GM23338 (cell line): ENCODE measurements at regions not wholly inside any gene's neighbourhood (a gene's known extent, or its start where the extent isn't known, plus 50 kb on each side); places are given as distances from the start of the nearest gene placed in this dataset.

ENCODE experiments used
- ATAC-seq: fragments of 200-7000 bp; cut with Tn5 transposase; 3 replicates; pipeline ENCODE4 v1.9.1; 2020
- DNase-seq: peaks from one replicate; pipeline ENCODE4 v3.0.0-alpha.2; 2015; ENCODE audit warnings: low spot score
- H2AFZ ChIP-seq: fragments of 200-600 bp; sonication (generic); 2 replicates; pipeline ENCODE4 v1.8.0; 2016; ENCODE audit warnings: antibody characterized with exemption, mild to moderate bottlenecking, moderate library complexity
- H3F3A ChIP-seq: fragments of 200-600 bp; sonication (generic); replicated peaks from 2 replicates; pipeline ENCODE4 v1.8.0; 2017; ENCODE audit warnings: antibody characterized with exemption, mixed run types, low read depth
- H3K27ac ChIP-seq: fragments of 200-600 bp; sonication (generic); 2 replicates; pipeline ENCODE4 v1.6.1; 2016; ENCODE audit warnings: low read depth
- H3K27me3 ChIP-seq: fragments of 200-600 bp; sonication (generic); 2 replicates; pipeline ENCODE4 v1.8.0; 2016; ENCODE audit warnings: mild to moderate bottlenecking, mixed run types, moderate library complexity; ENCODE audit not compliant: insufficient read depth
- H3K36me3 ChIP-seq: fragments of 200-600 bp; sonication (generic); 2 replicates; pipeline ENCODE4 v1.8.0; 2016; ENCODE audit warnings: mild to moderate bottlenecking; ENCODE audit not compliant: insufficient read depth
- H3K4me1 ChIP-seq: fragments of 200-600 bp; sonication (generic); 2 replicates; pipeline ENCODE4 v1.8.0; 2016; ENCODE audit warnings: mild to moderate bottlenecking, moderate library complexity; ENCODE audit not compliant: insufficient read depth
- H3K4me2 ChIP-seq: fragments of 200-600 bp; sonication (generic); 2 replicates; pipeline ENCODE4 v1.7.1; 2017; ENCODE audit warnings: mixed run types
- H3K4me3 ChIP-seq: fragments of 200-600 bp; sonication (generic); 2 replicates; pipeline ENCODE4 v1.6.1; 2016; ENCODE audit warnings: mixed run types
- H3K79me2 ChIP-seq: fragments of 200-600 bp; sonication (generic); replicated peaks from 2 replicates; pipeline ENCODE4 v1.8.0; 2017; ENCODE audit warnings: mild to moderate bottlenecking; ENCODE audit not compliant: insufficient read depth
- H3K9me2 ChIP-seq: fragments of 200-600 bp; sonication (generic); 2 replicates; pipeline ENCODE4 v1.8.0; 2017; ENCODE audit not compliant: insufficient read depth
- H4K20me1 ChIP-seq: fragments of 200-600 bp; sonication (generic); replicated peaks from 2 replicates; pipeline ENCODE4 v1.8.0; 2017; ENCODE audit warnings: mild to moderate bottlenecking; ENCODE audit not compliant: insufficient read depth
- H3K27ac Mint-ChIP-seq: 2 replicates; pipeline ENCODE4 v1.8.0; 2020; ENCODE audit warnings: inconsistent platforms, mild to moderate bottlenecking, moderate library complexity, mixed read lengths
- H3K27me3 Mint-ChIP-seq: 3 replicates; pipeline ENCODE4 v1.8.0; 2022; ENCODE audit warnings: low read depth, mild to moderate bottlenecking, moderate library complexity, mixed read lengths, inconsistent platforms; ENCODE audit not compliant: insufficient read depth, poor library complexity
- H3K36me3 Mint-ChIP-seq: 3 replicates; pipeline ENCODE4 v1.8.0; 2021; ENCODE audit warnings: low read depth, mild to moderate bottlenecking, inconsistent platforms, moderate library complexity, mixed read lengths
- H3K4me1 Mint-ChIP-seq: 3 replicates; pipeline ENCODE4 v1.8.0; 2020; ENCODE audit warnings: mild to moderate bottlenecking, inconsistent platforms, mixed read lengths
- H3K4me3 Mint-ChIP-seq: 3 replicates; pipeline ENCODE4 v1.8.0; 2021; ENCODE audit warnings: moderate library complexity, mild to moderate bottlenecking, inconsistent platforms, mixed read lengths
- H3K9me3 Mint-ChIP-seq: 3 replicates; pipeline ENCODE4 v1.8.0; 2020; ENCODE audit warnings: moderate library complexity, mild to moderate bottlenecking, inconsistent platforms, mixed read lengths
- CREB1 ChIP-seq: fragments of 250-450 bp; sonication (Bioruptor Pico); IDR thresholded peaks from 2 replicates; pipeline ENCODE4 v1.5.0; 2020; ENCODE audit warnings: low read depth, mild to moderate bottlenecking, moderate library complexity
- CTCF ChIP-seq, 2 experiments: fragments of 200-600 bp in 1 of 2; sonication (generic) in 1 of 2; conservative IDR thresholded peaks; 2 replicates each; pipeline versions ENCODE4 v1.5.1 to v1.6.1; 2016 to 2017; ENCODE audit warnings: antibody characterized with exemption in 2 of 2, low read depth in 2 of 2, mild to moderate bottlenecking in 2 of 2, moderate library complexity in 1 of 2
- EZH2 ChIP-seq: fragments of 200-600 bp; sonication (generic); IDR thresholded peaks from one replicate; pipeline ENCODE4 v1.8.0; 2017; ENCODE audit warnings: antibody characterized with exemption, mild to moderate bottlenecking, low read depth; ENCODE audit not compliant: unreplicated experiment
- EZH2phosphoT487 ChIP-seq: fragments of 200-600 bp; sonication (generic); IDR thresholded peaks from one replicate; pipeline ENCODE4 v1.8.1; 2018; ENCODE audit warnings: antibody characterized with exemption; ENCODE audit not compliant: unreplicated experiment
- NANOG ChIP-seq: IDR thresholded peaks from 2 replicates; pipeline ENCODE4 v1.6.1; 2016; ENCODE audit warnings: antibody characterized with exemption, borderline replicate concordance
- POLR2AphosphoS5 ChIP-seq: IDR thresholded peaks from 2 replicates; pipeline ENCODE4 v1.6.1; 2016; ENCODE audit warnings: antibody characterized with exemption, low read depth
- ZNF114 ChIP-seq: fragments of 250-450 bp; sonication (Bioruptor Pico); IDR thresholded peaks from 2 replicates; pipeline ENCODE4 v1.5.0; 2020; ENCODE audit warnings: mild to moderate bottlenecking, moderate library complexity
- ZNF462 ChIP-seq: fragments of 250-450 bp; sonication (Bioruptor Pico); IDR thresholded peaks from 2 replicates; pipeline ENCODE4 v1.5.0; 2020; ENCODE audit warnings: mild to moderate bottlenecking, moderate library complexity

GRCh38 chr6:22852101-22852500 is 282.7 kb downstream of the HDGFL1 start:
- no peaks in the 10 kb centered on the region for H4K20me1 ChIP-seq
- H3K79me2 ChIP-seq, result no peaks in the 10 kb centered on the region
- Mint-ChIP-seq H3K27me3 (no peaks in the 10 kb centered on the region), H3K4me1 (peaks cover 3% of the 10 kb centered on the region; the same call in 2 of the 3 replicates), H3K4me3 (no peak overlapping the region), H3K27ac (no peak overlapping the region), H3K9me3 (peaks cover 16% of the 10 kb centered on the region), H3K36me3 (peaks cover 13% of the 10 kb centered on the region; the same call in 2 of the 3 replicates)
- DNase-seq (no peak), ATAC-seq (no peak)
- no peak overlapping the region for H3K4me3 ChIP-seq
- no peak for TF ChIP-seq ZNF114 (CRISPR knock-in tag)
- TF ChIP-seq CREB1, result no peak
- TF ChIP-seq NANOG, result no peak
- TF ChIP-seq EZH2phosphoT487, result no peak
- TF ChIP-seq ZNF462, result no peak
- no peak for TF ChIP-seq POLR2AphosphoS5
- no peak for TF ChIP-seq CTCF (conservative IDR thresholded peaks at IDR 0.05; ENCODE audit: low read depth in 2 of 2)
- no peak for TF ChIP-seq EZH2
- H3F3A ChIP-seq, result no peaks in the 10 kb centered on the region
- H3K27me3 ChIP-seq, result no peaks in the 10 kb centered on the region
- H3K36me3 ChIP-seq, result no peaks in the 10 kb centered on the region
- no peak overlapping the region for H3K4me2 ChIP-seq
- H2AFZ ChIP-seq, result no peak overlapping the region
- H3K9me2 ChIP-seq, result no peaks in the 10 kb centered on the region; the same call in 1 of the 2 replicates
- H3K27ac ChIP-seq, result no peak overlapping the region
- peaks cover 4% of the 10 kb centered on the region; the same call in 1 of the 2 replicates for H3K4me1 ChIP-seq
